Keratinocyte (primary cell): ENCODE measurements at regions not wholly inside any gene's neighbourhood (a gene's known extent, or its start where the extent isn't known, plus 50 kb on each side); places are given as distances from the start of the nearest gene placed in this dataset.

Experiments used
- CTCF ChIP-seq, 3 experiments: IDR thresholded peaks in 1 of 3; conservative IDR thresholded peaks in 1 of 3; optimal IDR thresholded peaks in 1 of 3; 2 replicates in 2 of 3; 3 replicates in 1 of 3; pipeline versions ENCODE3 to v1.5.1; 2011; ENCODE audit warnings: low read length in 3 of 3, mild to moderate bottlenecking in 3 of 3, moderate library complexity in 2 of 3, control low read depth in 1 of 3, inconsistent platforms in 1 of 3; ENCODE audit not compliant: insufficient read depth in 2 of 3; ENCODE audit errors: extremely low read depth in 1 of 3
- EZH2 ChIP-seq: IDR thresholded peaks from one replicate; pipeline ENCODE4 v1.6.1; 2012; ENCODE audit warnings: inconsistent platforms, mild to moderate bottlenecking, low read length, moderate library complexity

- TF ChIP-seq CTCF (optimal IDR thresholded peaks at IDR 0.05 in 1 of 3, IDR thresholded peaks at IDR 0.05 in 1 of 3, conservative IDR thresholded peaks at IDR 0.05 in 1 of 3; ENCODE audit: extremely low read depth in 1 of 3, insufficient read depth in 2 of 3, low read length in 3 of 3) (no peak), EZH2 (no peak)
These were observed 56.2 kb downstream of the PLCE1 start for GRCh38 chr10:94049911-94050310.
